Gastrocnemius medialis (tissue), 4 donors: ENCODE measurements at regions not wholly inside any gene's neighbourhood (a gene's known extent, or its start where the extent isn't known, plus 50 kb on each side); places are given as distances from the start of the nearest gene placed in this dataset.

Source experiments
- ATAC-seq, 2 donors: fragments of 150-250 bp; one replicate each; pipeline ENCODE4 v1.9.1; 2016
- DNase-seq, 2 donors: peaks; one replicate each; pipeline ENCODE4 v3.0.0-alpha.2; 2019
- H3K27ac ChIP-seq, 4 donors: fragments of 200-600 bp; sonication (generic); 1 replicate in 1 of 4; 2 replicates in 3 of 4; pipeline ENCODE4 v1.5.1; 2016 to 2018; ENCODE audit warnings: mild to moderate bottlenecking in 2 of 4, moderate library complexity in 1 of 4
- H3K27me3 ChIP-seq, 3 donors: fragments of 200-600 bp; sonication (generic) in 2 of 3; 1 replicate in 1 of 3; 2 replicates in 2 of 3; pipeline versions ENCODE4 v1.5.1 to v1.6.0; 2016 to 2019; ENCODE audit warnings: mild to moderate bottlenecking in 1 of 3, moderate library complexity in 1 of 3
- H3K36me3 ChIP-seq, 2 donors: fragments of 200-600 bp; sonication (generic) in 1 of 2; one replicate each; pipeline ENCODE4 v1.5.1; 2017 to 2018
- H3K4me1 ChIP-seq, 2 donors: fragments of 200-600 bp; sonication (generic) in 1 of 2; one replicate each; pipeline ENCODE4 v1.5.1; 2016 to 2017; ENCODE audit warnings: mild to moderate bottlenecking in 2 of 2
- H3K4me3 ChIP-seq, 4 donors: fragments of 200-600 bp; sonication (generic) in 3 of 4; 1 replicate in 1 of 4; 2 replicates in 3 of 4; pipeline ENCODE4 v1.5.1; 2016 to 2019; ENCODE audit warnings: mild to moderate bottlenecking in 2 of 4
- H3K9me3 ChIP-seq, 3 donors: fragments of 200-600 bp; sonication (generic) in 2 of 3; 1 replicate in 1 of 3; 2 replicates in 2 of 3; pipeline ENCODE4 v1.5.1; 2016 to 2019
- CTCF ChIP-seq, 5 experiments: fragments of 450-650 bp in 3 of 5; fragments of 200-600 bp in 2 of 5; sonication (generic) in 2 of 5; IDR thresholded peaks in 4 of 5; conservative IDR thresholded peaks in 1 of 5; 1 replicate in 4 of 5; 2 replicates in 1 of 5; pipeline ENCODE4 v1.5.1; 2016 to 2019; ENCODE audit warnings: antibody characterized with exemption in 5 of 5, mild to moderate bottlenecking in 3 of 5, moderate library complexity in 3 of 5
- POLR2A ChIP-seq, 2 donors: fragments of 450-650 bp; IDR thresholded peaks; one replicate each; pipeline ENCODE4 v1.6.1; 2017; ENCODE audit warnings: antibody characterized with exemption in 2 of 2, mild to moderate bottlenecking in 2 of 2, moderate library complexity in 2 of 2
- in situ Hi-C, 4 donors: fragments of 200-750 bp; cut with MboI; loops; one replicate each; pipeline versions ENCODE4 v1.15.0 to v1.8.0; 2017; ENCODE audit warnings: low sequenced_read_pairs in 4 of 4
- intact Hi-C: fragments of 100-400 bp; cut with DNase I; formaldehyde crosslinking; loops from one replicate; pipeline ENCODE4 v1.15.1; 2023; ENCODE audit warnings: low total_unique reads

GRCh38 chr2:212841460-212841859 is 302.9 kb upstream of the ERBB4 start:
- ATAC-seq (no peak), DNase-seq (no peak)
- Histone ChIP-seq H3K27ac (no peak overlapping the region), H3K4me1 (no peaks in the 10 kb centered on the region), H3K4me3 (no peak overlapping the region), H3K27me3 (no peaks in the 10 kb centered on the region), H3K9me3 (no peaks in the 10 kb centered on the region), H3K36me3 (no peaks in the 10 kb centered on the region)
- TF ChIP-seq CTCF (IDR thresholded peaks at IDR 0.05 in 4 of 5, conservative IDR thresholded peaks at IDR 0.05 in 1 of 5) (no peak), POLR2A (IDR thresholded peaks at IDR 0.05) (no peak)
- intact Hi-C loops (no loop called here), in situ Hi-C loops (no loop called here)

GRCh38 chr2:212832211-212833195 is 293.9 kb upstream of the ERBB4 start:
- ATAC-seq (no peak), DNase-seq (no peak)
- intact Hi-C loops, result no loop called here
- no peaks in the 10 kb centered on the region for H3K9me3 ChIP-seq
- no peak overlapping the region for H3K27ac ChIP-seq
- no peak for TF ChIP-seq POLR2A (IDR thresholded peaks at IDR 0.05)
- TF ChIP-seq CTCF (IDR thresholded peaks at IDR 0.05 in 4 of 5, conservative IDR thresholded peaks at IDR 0.05 in 1 of 5), result no peak
- in situ Hi-C loops, result no loop called here
- no peaks in the 10 kb centered on the region for H3K27me3 ChIP-seq
- H3K36me3 ChIP-seq, result no peaks in the 10 kb centered on the region
- H3K4me1 ChIP-seq, result no peaks in the 10 kb centered on the region
- no peak overlapping the region for H3K4me3 ChIP-seq

GRCh38 chr2:212831671-212832199 is 293.1 kb upstream of the ERBB4 start:
- DNase-seq, result no peak
- Histone ChIP-seq H3K36me3 (no peaks in the 10 kb centered on the region), H3K4me1 (no peaks in the 10 kb centered on the region), H3K9me3 (no peaks in the 10 kb centered on the region), H3K4me3 (no peak overlapping the region), H3K27me3 (no peaks in the 10 kb centered on the region), H3K27ac (no peak overlapping the region)
- intact Hi-C loops, result no loop called here
- in situ Hi-C loops, result no loop called here
- TF ChIP-seq CTCF (IDR thresholded peaks at IDR 0.05 in 4 of 5, conservative IDR thresholded peaks at IDR 0.05 in 1 of 5), result no peak
- no peak for TF ChIP-seq POLR2A (IDR thresholded peaks at IDR 0.05)
- ATAC-seq, result no peak

- intact Hi-C loops, result no loop called here
- H3K36me3 ChIP-seq, result no peaks in the 10 kb centered on the region
- H3K27me3 ChIP-seq, result no peaks in the 10 kb centered on the region
- no peaks in the 10 kb centered on the region for H3K9me3 ChIP-seq
- H3K4me1 ChIP-seq, result peaks cover 0 to 13% of the 10 kb centered on the region in 2 donors
- no peak overlapping the region for H3K27ac ChIP-seq
- in situ Hi-C loops, result no loop called here
- H3K4me3 ChIP-seq, result no peak overlapping the region
- DNase-seq, result no peak
- TF ChIP-seq POLR2A (IDR thresholded peaks at IDR 0.05) (no peak), CTCF (IDR thresholded peaks at IDR 0.05 in 4 of 5, conservative IDR thresholded peaks at IDR 0.05 in 1 of 5) (no peak)
- no peak for ATAC-seq
Observed at GRCh38 chr2:212816267-212816666, 277.7 kb upstream of the ERBB4 start.
